SJCRH30 (cell line): ENCODE measurements at regions not wholly inside any gene's neighbourhood (a gene's known extent, or its start where the extent isn't known, plus 50 kb on each side); places are given as distances from the start of the nearest gene placed in this dataset.

Source experiments
- DNase-seq, 2 experiments: peaks; one replicate each; pipeline ENCODE4 v3.0.0-alpha.2; 2015 to 2020
- H3K27ac ChIP-seq: fragments of 250-450 bp; sonication (Bioruptor Pico); 2 replicates; pipeline ENCODE4 v1.5.1; 2020; ENCODE audit warnings: mild to moderate bottlenecking, moderate library complexity
- H3K27me3 ChIP-seq: fragments of 250-450 bp; sonication (Bioruptor Pico); 2 replicates; pipeline ENCODE4 v1.5.1; 2020; ENCODE audit warnings: mild to moderate bottlenecking, moderate library complexity
- H3K36me3 ChIP-seq: fragments of 250-450 bp; sonication (Bioruptor Pico); 2 replicates; pipeline ENCODE4 v1.5.1; 2020; ENCODE audit warnings: mild to moderate bottlenecking, moderate library complexity
- H3K4me1 ChIP-seq: fragments of 250-450 bp; sonication (Bioruptor Pico); 2 replicates; pipeline ENCODE4 v1.5.1; 2020; ENCODE audit warnings: mild to moderate bottlenecking, moderate library complexity
- H3K4me3 ChIP-seq: fragments of 250-450 bp; sonication (Bioruptor Pico); 2 replicates; pipeline ENCODE4 v1.5.1; 2020; ENCODE audit warnings: mild to moderate bottlenecking, moderate library complexity
- H3K9me3 ChIP-seq: fragments of 250-450 bp; sonication (Bioruptor Pico); replicated peaks from 2 replicates; pipeline ENCODE4 v1.5.1; 2020; ENCODE audit warnings: mild to moderate bottlenecking, moderate library complexity

GRCh38 chr2:57368190-57368589 lies 678.4 kb upstream of the VRK2 start:
- H3K4me3 ChIP-seq, result no peak overlapping the region

GRCh38 chr2:57370882-57371585 lies 675.6 kb upstream of the VRK2 start:
- peak; percentile 9 to 30 for DNase-seq
- Histone ChIP-seq H3K27ac (no peak overlapping the region), H3K4me1 (peaks cover 21% of the 10 kb centered on the region)

More at GRCh38 chr2:57368190-57368589, 678.4 kb upstream of the VRK2 start:
- Histone ChIP-seq H3K4me1 (peaks cover 9% of the 10 kb centered on the region), H3K9me3 (no peaks in the 10 kb centered on the region), H3K27ac (no peak overlapping the region), H3K27me3 (no peaks in the 10 kb centered on the region), H3K36me3 (no peaks in the 10 kb centered on the region)
- DNase-seq, result no peak

GRCh38 chr2:57372237-57372984 lies 674.2 kb upstream of the VRK2 start:
- Histone ChIP-seq H3K36me3 (no peaks in the 10 kb centered on the region), H3K27me3 (no peaks in the 10 kb centered on the region; the same call in 1 of the 2 replicates), H3K27ac (no peak overlapping the region), H3K4me3 (no peak overlapping the region), H3K4me1 (peaks cover 21% of the 10 kb centered on the region), H3K9me3 (no peaks in the 10 kb centered on the region)
- DNase-seq, result no peak

More at GRCh38 chr2:57370882-57371585, 675.6 kb upstream of the VRK2 start:
- no peaks in the 10 kb centered on the region for H3K36me3 ChIP-seq
- H3K9me3 ChIP-seq, result no peaks in the 10 kb centered on the region
- H3K4me3 ChIP-seq, result no peak overlapping the region
- H3K27me3 ChIP-seq, result no peaks in the 10 kb centered on the region; the same call in 1 of the 2 replicates

DNA sequence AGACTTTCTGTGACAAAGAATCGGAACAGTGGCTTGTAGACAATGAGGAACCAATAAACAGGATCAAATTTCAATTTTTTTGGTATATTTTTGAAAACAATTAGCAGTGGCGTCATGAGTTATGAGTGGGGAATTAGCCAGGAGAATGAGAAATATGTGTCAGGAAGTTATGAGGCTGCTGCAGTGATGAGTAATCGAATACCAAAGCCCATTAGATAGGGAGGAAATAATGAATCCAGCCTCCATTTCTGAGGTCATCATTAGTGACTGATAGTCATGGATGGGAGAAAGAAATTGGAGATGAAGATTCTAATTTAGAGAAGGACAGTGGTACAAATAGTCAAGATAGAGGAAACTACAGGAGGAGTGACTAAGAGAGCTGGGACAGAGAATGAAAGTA lies 673.1 kb upstream of the VRK2 start:
- Histone ChIP-seq H3K27me3 (no peaks in the 10 kb centered on the region; the same call in 1 of the 2 replicates), H3K27ac (peak overlapping the region; percentile 31)
- DNase-seq, result peak in 1 of 2 experiments; percentile 26

GRCh38 chr2:57376985-57377384 lies 669.6 kb upstream of the VRK2 start:
- no peaks in the 10 kb centered on the region for H3K36me3 ChIP-seq
- H3K27me3 ChIP-seq, result no peaks in the 10 kb centered on the region; the same call in none of the 2 replicates
- no peak overlapping the region for H3K27ac ChIP-seq
- H3K4me1 ChIP-seq, result peaks cover 21% of the 10 kb centered on the region
- no peaks in the 10 kb centered on the region for H3K9me3 ChIP-seq
- DNase-seq, result peak in 1 of 2 experiments; percentile 19
- no peak overlapping the region for H3K4me3 ChIP-seq

More for the DNA sequence above, 673.1 kb upstream of the VRK2 start:
- H3K36me3 ChIP-seq, result no peaks in the 10 kb centered on the region
- H3K4me1 ChIP-seq, result peaks cover 21% of the 10 kb centered on the region
- 0 out of 2 replicates have a peak overlapping the region, but pooled peaks have one; percentile 3 for H3K4me3 ChIP-seq
- no peaks in the 10 kb centered on the region for H3K9me3 ChIP-seq

- Histone ChIP-seq H3K27me3 (no peaks in the 10 kb centered on the region), H3K4me3 (no peak overlapping the region), H3K36me3 (no peaks in the 10 kb centered on the region), H3K4me1 (no peaks in the 10 kb centered on the region), H3K27ac (no peak overlapping the region), H3K9me3 (no peaks in the 10 kb centered on the region)
- DNase-seq, result no peak
Measured at GRCh38 chr2:57386305-57386704, 660.3 kb upstream of the VRK2 start.

DNA sequence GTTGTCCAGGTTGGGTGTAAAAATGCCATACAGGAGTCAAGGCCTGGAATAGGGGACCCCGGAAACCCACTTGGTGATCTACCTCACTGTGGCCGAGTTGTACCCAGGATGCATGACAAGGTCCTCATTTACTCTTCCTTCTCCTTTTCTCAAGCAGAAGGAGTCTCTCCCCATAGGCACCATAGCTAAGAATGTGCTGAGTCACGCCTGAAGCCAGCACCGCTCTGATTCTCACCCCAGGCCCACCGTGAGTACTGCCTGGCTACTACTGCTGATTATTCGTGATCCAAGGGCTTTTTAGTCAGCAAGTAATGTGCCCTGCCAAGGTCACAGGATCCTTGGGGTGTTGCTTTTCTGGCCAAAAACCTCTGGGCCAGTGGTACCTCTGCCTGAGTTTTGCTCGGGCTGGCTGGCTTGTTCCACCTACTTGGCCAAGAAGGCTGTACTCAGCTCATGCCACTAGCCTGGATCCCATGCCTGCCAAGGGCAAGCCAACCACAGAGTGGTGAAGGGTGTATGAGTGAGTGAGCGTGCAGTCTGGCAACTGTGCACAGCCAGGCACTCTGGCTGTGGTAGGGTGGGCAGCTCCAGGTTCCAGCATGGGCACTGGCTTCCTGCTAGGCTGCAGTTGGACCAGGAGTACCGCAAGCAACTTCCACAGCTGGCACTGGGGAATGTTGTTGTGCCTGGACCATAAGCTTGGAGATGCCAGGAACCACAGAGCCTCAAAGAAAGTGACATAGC lies 650.1 kb upstream of the VRK2 start:
- Histone ChIP-seq H3K36me3 (no peaks in the 10 kb centered on the region), H3K27ac (no peak overlapping the region), H3K27me3 (no peaks in the 10 kb centered on the region; the same call in 1 of the 2 replicates), H3K4me3 (no peak overlapping the region), H3K4me1 (no peaks in the 10 kb centered on the region), H3K9me3 (no peaks in the 10 kb centered on the region)
- DNase-seq, result no peak

DNA sequence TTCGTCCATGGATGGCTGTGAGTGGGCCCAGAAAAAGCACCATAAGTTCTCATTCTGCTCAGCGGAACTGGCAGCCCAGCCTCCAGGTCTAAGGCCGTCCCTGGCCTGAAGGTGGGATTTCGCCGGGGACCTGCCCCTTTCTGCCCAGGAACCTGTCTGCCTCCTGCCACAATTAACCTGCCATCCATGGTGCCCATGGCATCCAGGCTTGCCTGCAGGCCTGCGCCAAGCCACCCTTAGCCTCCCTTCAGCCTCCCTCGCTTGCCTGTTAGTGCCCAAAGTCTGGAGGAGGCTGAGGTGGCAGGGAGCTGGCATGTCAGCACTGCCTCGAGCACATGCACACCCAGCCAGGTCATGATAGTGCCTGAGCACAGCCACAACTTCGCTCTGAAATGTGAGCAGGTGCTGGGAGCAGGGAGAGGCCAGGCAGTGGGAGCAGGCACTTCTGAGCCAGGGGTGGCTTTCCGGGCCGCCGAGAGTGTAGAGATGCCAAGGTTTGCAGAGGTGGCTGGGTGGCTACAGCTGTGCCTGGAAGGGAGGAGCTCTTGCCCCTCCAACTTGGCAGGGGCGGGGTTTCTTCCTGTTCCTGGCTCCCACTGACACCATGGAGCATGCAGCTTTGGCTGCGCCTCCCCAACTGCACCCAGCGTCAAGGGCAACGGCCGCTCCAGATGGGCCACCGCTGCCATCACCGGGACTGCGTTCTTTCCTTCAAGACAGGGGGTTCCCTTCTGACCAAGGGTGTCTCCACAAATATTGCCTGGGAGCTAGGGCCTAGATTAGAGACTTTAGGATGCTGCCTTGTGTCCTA lies 648.9 kb upstream of the VRK2 start:
- no peak overlapping the region for H3K27ac ChIP-seq
- DNase-seq, result no peak
- H3K36me3 ChIP-seq, result no peaks in the 10 kb centered on the region
- H3K27me3 ChIP-seq, result no peaks in the 10 kb centered on the region; the same call in 1 of the 2 replicates
- H3K9me3 ChIP-seq, result no peaks in the 10 kb centered on the region
- no peaks in the 10 kb centered on the region for H3K4me1 ChIP-seq
- H3K4me3 ChIP-seq, result no peak overlapping the region

DNA sequence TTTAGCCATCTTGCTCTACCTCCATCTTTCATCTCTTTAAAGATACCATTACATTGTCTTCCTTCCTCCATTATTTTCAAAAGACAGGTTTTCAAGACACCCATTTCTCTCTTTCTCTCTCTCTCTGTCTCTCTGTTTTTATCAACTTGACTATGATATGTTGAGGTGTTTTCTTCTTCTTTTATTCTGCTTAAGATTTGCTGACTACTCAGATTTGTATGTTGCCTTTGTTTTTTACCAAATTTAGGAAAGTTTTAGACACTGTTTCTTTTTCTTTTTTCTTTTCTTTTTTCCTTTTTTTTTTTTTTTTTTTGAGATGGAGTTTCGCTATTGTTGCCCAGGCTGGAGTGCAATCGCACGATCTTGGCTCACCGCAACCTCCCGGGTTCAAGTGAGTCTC lies 647.5 kb upstream of the VRK2 start:
- Histone ChIP-seq H3K4me1 (no peaks in the 10 kb centered on the region), H3K27me3 (no peaks in the 10 kb centered on the region; the same call in 1 of the 2 replicates), H3K36me3 (no peaks in the 10 kb centered on the region), H3K27ac (no peak overlapping the region), H3K9me3 (no peaks in the 10 kb centered on the region), H3K4me3 (no peak overlapping the region)
- DNase-seq, result no peak

DNA sequence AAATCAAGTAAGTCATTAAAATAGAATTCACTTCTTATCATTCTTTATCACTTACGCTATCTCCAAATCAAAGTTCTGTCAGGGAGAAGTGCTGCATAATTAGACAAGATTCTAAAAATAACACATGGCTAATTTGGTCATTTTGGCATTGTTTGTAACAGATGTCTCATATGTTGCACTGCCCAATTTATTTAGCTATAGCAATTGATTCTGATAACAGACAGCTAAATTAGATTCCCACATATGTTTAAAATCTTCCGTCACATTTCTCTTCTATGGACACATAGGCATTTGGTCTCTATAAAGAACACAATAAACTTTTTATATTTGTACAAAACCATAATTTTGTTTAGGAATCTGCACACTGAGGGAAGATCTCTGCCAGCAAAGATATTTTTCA lies 644.5 kb upstream of the VRK2 start:
- no peak for DNase-seq
- H3K27ac ChIP-seq, result no peak overlapping the region
- H3K4me3 ChIP-seq, result no peak overlapping the region
- H3K4me1 ChIP-seq, result no peaks in the 10 kb centered on the region
- no peaks in the 10 kb centered on the region for H3K36me3 ChIP-seq
- no peaks in the 10 kb centered on the region for H3K27me3 ChIP-seq
- no peaks in the 10 kb centered on the region for H3K9me3 ChIP-seq

- Histone ChIP-seq H3K4me1 (no peaks in the 10 kb centered on the region), H3K27me3 (no peaks in the 10 kb centered on the region), H3K4me3 (no peak overlapping the region), H3K36me3 (no peaks in the 10 kb centered on the region), H3K27ac (no peak overlapping the region), H3K9me3 (no peaks in the 10 kb centered on the region)
- DNase-seq, result no peak
Measured at GRCh38 chr2:57402755-57403154, 643.9 kb upstream of the VRK2 start.

DNA sequence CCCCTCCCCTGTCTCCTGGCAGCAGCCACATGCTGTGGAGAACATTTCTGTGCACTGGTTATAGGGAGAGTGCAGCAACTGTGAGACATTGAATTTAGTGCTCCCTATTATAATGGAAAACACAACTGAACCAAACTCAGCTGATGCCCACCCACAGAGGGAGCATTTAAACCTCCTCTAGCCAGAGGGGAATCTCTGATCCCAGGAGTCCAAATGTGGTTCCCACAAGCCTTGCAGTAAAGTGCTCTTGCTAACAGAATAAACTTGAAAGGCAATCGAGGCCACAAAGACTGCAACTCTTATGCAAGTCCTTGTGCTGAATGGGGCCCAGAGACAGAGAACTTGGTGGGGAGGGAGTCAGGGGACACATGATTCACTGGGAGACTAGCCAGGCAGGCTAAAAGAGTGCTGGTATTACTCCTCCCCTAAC lies 638.8 kb upstream of the VRK2 start:
- H3K36me3 ChIP-seq, result no peaks in the 10 kb centered on the region
- no peak overlapping the region for H3K4me3 ChIP-seq
- no peaks in the 10 kb centered on the region for H3K9me3 ChIP-seq
- no peak overlapping the region for H3K27ac ChIP-seq
- DNase-seq, result peak in 1 of 2 experiments; percentile 6
- no peaks in the 10 kb centered on the region for H3K4me1 ChIP-seq
- no peaks in the 10 kb centered on the region for H3K27me3 ChIP-seq

- DNase-seq, result no peak
- Histone ChIP-seq H3K4me1 (no peaks in the 10 kb centered on the region), H3K36me3 (no peaks in the 10 kb centered on the region), H3K9me3 (no peaks in the 10 kb centered on the region), H3K4me3 (no peak overlapping the region), H3K27ac (no peak overlapping the region), H3K27me3 (no peaks in the 10 kb centered on the region)
Measured at GRCh38 chr2:57408587-57408986, 638.0 kb upstream of the VRK2 start.

DNA sequence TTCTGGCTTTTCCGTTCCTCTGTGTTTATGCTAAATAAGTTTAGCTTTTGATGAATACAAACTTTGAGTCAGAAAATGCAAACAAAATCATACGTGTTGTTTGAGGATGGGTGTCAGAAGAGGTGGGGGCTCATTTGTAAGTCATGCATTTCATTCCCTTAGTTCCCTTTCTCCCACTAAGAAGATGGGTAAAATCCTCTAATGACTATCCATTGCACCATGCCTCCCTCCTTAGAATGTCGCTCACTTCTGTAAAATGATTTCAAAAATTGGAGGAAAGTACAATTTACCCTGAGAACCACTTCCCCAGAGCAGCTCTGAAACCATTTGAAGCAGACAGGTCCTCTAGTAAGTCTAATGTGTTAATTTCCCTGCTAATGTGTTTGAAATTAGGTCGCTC lies 629.6 kb upstream of the VRK2 start:
- H3K4me1 ChIP-seq, result no peaks in the 10 kb centered on the region
- no peak for DNase-seq

More for the DNA sequence above, 629.6 kb upstream of the VRK2 start:
- no peak overlapping the region for H3K4me3 ChIP-seq
- no peak overlapping the region for H3K27ac ChIP-seq
- H3K36me3 ChIP-seq, result no peaks in the 10 kb centered on the region
- H3K9me3 ChIP-seq, result no peaks in the 10 kb centered on the region
- H3K27me3 ChIP-seq, result no peaks in the 10 kb centered on the region
